PC-9 (cell line): ENCODE measurements at regions not wholly inside any gene's neighbourhood (a gene's known extent, or its start where the extent isn't known, plus 50 kb on each side); places are given as distances from the start of the nearest gene placed in this dataset.

Source experiments
- BruUV-seq: library from RNA; stranded (reverse); fragments of 400-500 nt; replicated peaks from 2 replicates; lab custom pipeline; 2021; lab: Mats Ljungman, UMichigan
- CTCF ChIA-PET: fragments of 300-600 bp; sonication (Branson Sonifier 250); formaldehyde crosslinking; loops from one replicate; lab custom pipeline; 2022; ENCODE audit warnings: antibody characterized with exemption; lab: Charles Lee
- POLR2A ChIA-PET: fragments of 300-600 bp; sonication (Branson Sonifier 250); formaldehyde crosslinking; loops from one replicate; lab custom pipeline; 2022; ENCODE audit warnings: antibody characterized with exemption; ENCODE audit not compliant: unreplicated experiment; lab: Charles Lee
- DNase-seq, 2 experiments: peaks; one replicate each; pipeline versions ENCODE4 v3.0.0 to v3.0.0-alpha.2; 2015 to 2022; ENCODE audit warnings: mixed read lengths in 1 of 2
- H2AFZ ChIP-seq: fragments of 200-600 bp; sonication (generic); 2 replicates; pipeline ENCODE4 v1.8.1; 2017; ENCODE audit warnings: antibody characterized with exemption
- H3F3A ChIP-seq: fragments of 200-600 bp; sonication (generic); 2 replicates; pipeline ENCODE4 v1.8.1; 2017; ENCODE audit warnings: antibody characterized with exemption, mild to moderate bottlenecking, low read depth; ENCODE audit not compliant: insufficient read depth
- H3K27ac ChIP-seq: fragments of 200-600 bp; sonication (generic); 2 replicates; pipeline ENCODE4 v1.6.1; 2016; ENCODE audit warnings: mixed run types
- H3K27me3 ChIP-seq: fragments of 200-600 bp; sonication (generic); 2 replicates; pipeline ENCODE4 v1.6.1; 2016; ENCODE audit warnings: low read depth, mixed run types; ENCODE audit not compliant: insufficient read depth
- H3K36me3 ChIP-seq: fragments of 200-600 bp; sonication (generic); 2 replicates; pipeline ENCODE4 v1.6.1; 2016; ENCODE audit warnings: low read depth, mixed run types
- H3K4me1 ChIP-seq: fragments of 200-600 bp; sonication (generic); replicated peaks from 2 replicates; pipeline ENCODE4 v1.6.1; 2016; ENCODE audit warnings: mixed run types; ENCODE audit not compliant: insufficient read depth
- H3K4me2 ChIP-seq: fragments of 200-600 bp; sonication (generic); 2 replicates; pipeline ENCODE4 v1.6.1; 2017; ENCODE audit warnings: mixed run types
- H3K4me3 ChIP-seq: fragments of 200-600 bp; sonication (generic); 2 replicates; pipeline ENCODE4 v1.6.1; 2016; ENCODE audit warnings: mixed run types
- H3K79me2 ChIP-seq: fragments of 200-600 bp; sonication (generic); 2 replicates; pipeline ENCODE4 v1.6.1; 2017; ENCODE audit warnings: low read depth, mixed run types
- H3K9me2 ChIP-seq: fragments of 200-600 bp; sonication (generic); 2 replicates; pipeline ENCODE4 v1.8.1; 2017; ENCODE audit warnings: mild to moderate bottlenecking; ENCODE audit not compliant: insufficient read depth
- H3K9me3 ChIP-seq: fragments of 200-600 bp; sonication (generic); 2 replicates; pipeline ENCODE4 v1.8.1; 2016; ENCODE audit warnings: low read depth; ENCODE audit not compliant: insufficient read depth
- H4K20me1 ChIP-seq: fragments of 200-600 bp; sonication (generic); 2 replicates; pipeline ENCODE4 v1.8.1; 2017; ENCODE audit not compliant: insufficient read depth
- EZH2 ChIP-seq: fragments of 200-600 bp; sonication (generic); IDR thresholded peaks from 2 replicates; pipeline ENCODE4 v1.8.0; 2017; ENCODE audit warnings: antibody characterized with exemption, low read depth
- intact Hi-C: fragments of 100-400 bp; cut with micrococcal nuclease; formaldehyde crosslinking; loops from one replicate; pipeline ENCODE4 v1.10.0; 2022; ENCODE audit not compliant: unreplicated experiment
- TF ChIP-seq, protein P1 (sequence below): fragments of 200-600 bp; sonication (generic); conservative IDR thresholded peaks from 2 replicates; pipeline ENCODE4 v1.6.1; 2017; ENCODE audit warnings: mixed run types, antibody characterized with exemption, mild to moderate bottlenecking, moderate library complexity

DNA sequence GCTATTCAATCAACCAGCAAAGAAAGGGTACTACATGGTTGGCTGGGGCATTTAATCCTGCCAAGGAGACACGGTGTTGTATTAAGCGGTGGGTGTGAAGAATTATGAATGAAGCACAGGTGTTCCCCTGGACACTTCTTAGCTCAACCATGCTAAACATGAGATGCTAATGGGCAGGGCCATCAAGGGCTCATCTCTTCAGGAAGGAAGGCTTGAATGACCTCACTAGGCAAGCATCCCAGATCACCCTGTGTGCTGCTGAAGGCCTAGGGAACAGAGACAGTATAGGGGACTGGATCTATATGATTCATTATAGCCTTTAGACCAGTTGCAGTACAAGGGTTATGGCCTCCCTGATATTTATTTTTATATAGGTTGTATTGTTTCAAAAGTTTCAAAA is 221.3 kb upstream of the SLCO3A1 start:
- intact Hi-C loops: no loop called here
- ChIA-PET CTCF (no interaction called here), POLR2A (no interaction called here)
- Histone ChIP-seq H3F3A (no peaks in the 10 kb centered on the region), H3K79me2 (no peaks in the 10 kb centered on the region), H3K36me3 (no peaks in the 10 kb centered on the region), H3K9me2 (no peaks in the 10 kb centered on the region), H4K20me1 (no peaks in the 10 kb centered on the region), H3K4me2 (no peak overlapping the region), H3K27me3 (no peaks in the 10 kb centered on the region), H2AFZ (no peak overlapping the region), H3K9me3 (no peaks in the 10 kb centered on the region), H3K27ac (no peak overlapping the region), H3K4me1 (peaks cover 9% of the 10 kb centered on the region), H3K4me3 (no peak overlapping the region)
- TF ChIP-seq, protein P1, sequence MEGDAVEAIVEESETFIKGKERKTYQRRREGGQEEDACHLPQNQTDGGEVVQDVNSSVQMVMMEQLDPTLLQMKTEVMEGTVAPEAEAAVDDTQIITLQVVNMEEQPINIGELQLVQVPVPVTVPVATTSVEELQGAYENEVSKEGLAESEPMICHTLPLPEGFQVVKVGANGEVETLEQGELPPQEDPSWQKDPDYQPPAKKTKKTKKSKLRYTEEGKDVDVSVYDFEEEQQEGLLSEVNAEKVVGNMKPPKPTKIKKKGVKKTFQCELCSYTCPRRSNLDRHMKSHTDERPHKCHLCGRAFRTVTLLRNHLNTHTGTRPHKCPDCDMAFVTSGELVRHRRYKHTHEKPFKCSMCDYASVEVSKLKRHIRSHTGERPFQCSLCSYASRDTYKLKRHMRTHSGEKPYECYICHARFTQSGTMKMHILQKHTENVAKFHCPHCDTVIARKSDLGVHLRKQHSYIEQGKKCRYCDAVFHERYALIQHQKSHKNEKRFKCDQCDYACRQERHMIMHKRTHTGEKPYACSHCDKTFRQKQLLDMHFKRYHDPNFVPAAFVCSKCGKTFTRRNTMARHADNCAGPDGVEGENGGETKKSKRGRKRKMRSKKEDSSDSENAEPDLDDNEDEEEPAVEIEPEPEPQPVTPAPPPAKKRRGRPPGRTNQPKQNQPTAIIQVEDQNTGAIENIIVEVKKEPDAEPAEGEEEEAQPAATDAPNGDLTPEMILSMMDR: no peak
- TF ChIP-seq EZH2: no peak
- no TSS peak for BruUV-seq
- no peak for DNase-seq

DNA sequence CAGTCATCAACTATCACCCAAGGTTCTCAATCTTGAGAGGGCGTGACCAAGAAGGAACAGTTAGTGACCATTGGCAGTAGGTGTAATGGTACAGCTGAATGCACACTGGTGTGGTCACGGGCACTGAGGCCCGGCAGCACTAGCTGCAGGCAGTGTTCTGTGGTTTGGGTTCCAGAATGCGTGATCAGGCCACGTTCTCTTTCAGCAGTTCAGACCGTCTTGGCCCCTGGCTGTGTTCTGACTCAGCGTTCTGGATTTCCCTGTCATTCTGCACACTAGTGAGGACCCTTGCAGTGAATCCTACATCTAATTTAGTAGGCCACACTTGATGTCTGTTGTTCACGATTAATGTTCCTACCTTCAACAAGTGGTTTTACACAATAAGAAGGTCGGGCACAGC is 220.5 kb upstream of the SLCO3A1 start:
- Histone ChIP-seq H3K4me2 (no peak overlapping the region), H2AFZ (no peak overlapping the region), H3K4me1 (peaks cover under 1% of the 10 kb centered on the region), H3K27ac (no peak overlapping the region), H3K9me3 (no peaks in the 10 kb centered on the region), H3K27me3 (no peaks in the 10 kb centered on the region), H3K36me3 (no peaks in the 10 kb centered on the region), H3K9me2 (no peaks in the 10 kb centered on the region), H3K79me2 (no peaks in the 10 kb centered on the region), H4K20me1 (no peaks in the 10 kb centered on the region), H3K4me3 (no peak overlapping the region), H3F3A (no peaks in the 10 kb centered on the region)
- no peak for DNase-seq
- intact Hi-C loops: no loop called here
- TF ChIP-seq, protein P1: no peak
- TF ChIP-seq EZH2: no peak
- CTCF ChIA-PET: no interaction called here
- POLR2A ChIA-PET: no interaction called here
- BruUV-seq: no TSS peak

DNA sequence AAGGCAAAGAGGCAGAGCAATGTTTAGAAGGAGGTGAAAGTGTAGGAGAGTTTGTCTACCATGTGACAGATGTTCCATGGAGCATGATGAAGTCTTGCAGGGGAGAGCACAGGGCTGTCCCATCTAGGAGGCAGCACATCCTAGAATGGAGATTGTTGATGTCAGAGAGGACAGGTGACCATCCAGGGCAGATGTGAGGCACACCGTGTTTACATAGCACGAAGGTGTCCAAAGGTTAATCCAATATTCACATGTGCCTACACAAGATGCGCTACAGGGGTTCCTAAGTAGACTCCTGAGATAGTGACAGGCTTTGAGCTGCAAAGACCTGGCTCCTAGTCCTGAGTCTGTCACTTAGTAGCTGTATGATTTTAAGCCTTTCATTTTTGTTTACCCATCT is 219.3 kb upstream of the SLCO3A1 start:
- Histone ChIP-seq H4K20me1 (no peaks in the 10 kb centered on the region), H3K27me3 (no peaks in the 10 kb centered on the region), H3F3A (no peaks in the 10 kb centered on the region), H3K27ac (no peak overlapping the region), H3K4me2 (no peak overlapping the region), H3K36me3 (no peaks in the 10 kb centered on the region), H3K4me1 (no peaks in the 10 kb centered on the region), H3K9me2 (no peaks in the 10 kb centered on the region), H3K9me3 (no peaks in the 10 kb centered on the region), H3K4me3 (no peak overlapping the region), H2AFZ (no peak overlapping the region), H3K79me2 (no peaks in the 10 kb centered on the region)
- no peak for DNase-seq
- intact Hi-C loops: no loop called here
- TF ChIP-seq, protein P1: no peak
- no peak for TF ChIP-seq EZH2
- ChIA-PET POLR2A (no interaction called here), CTCF (no interaction called here)
- no TSS peak for BruUV-seq
